ENCODE measurements at regions not wholly inside any gene's neighbourhood (a gene's known extent, or its start where the extent isn't known, plus 50 kb on each side); places are given as distances from the start of the nearest gene placed in this dataset.

DNA sequence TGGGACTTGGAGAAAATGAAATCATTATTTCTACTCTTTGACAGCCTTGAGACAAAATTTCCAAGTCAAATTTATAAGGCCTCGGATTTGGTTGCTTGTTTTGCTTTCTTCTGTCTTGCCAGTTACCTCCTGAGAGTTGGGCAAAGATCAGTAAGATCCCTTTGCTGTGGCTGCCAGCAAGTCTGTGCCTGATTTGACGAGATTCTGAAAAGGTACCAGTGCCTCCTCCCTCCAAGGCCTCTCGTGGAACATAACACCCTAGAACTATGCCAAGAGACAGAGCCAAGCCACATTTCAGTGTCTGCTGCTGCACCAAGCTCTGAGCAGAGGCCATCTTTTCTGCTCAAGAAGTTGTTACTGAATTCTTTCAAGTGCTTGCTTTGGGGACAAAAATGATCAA is 61.0 kb downstream of the GTPBP8 start:
- H3K4me3 ChIP-seq (ENCODE audit: low read depth, low read length): no peak overlapping the region
- H3K36me3 ChIP-seq: no peaks in the 10 kb centered on the region
- no peaks in the 10 kb centered on the region for H3K9me3 ChIP-seq (ENCODE audit: severe bottlenecking)
- H3K27me3 ChIP-seq (ENCODE audit: insufficient read depth, low read depth, severe bottlenecking): no peaks in the 10 kb centered on the region
- TF ChIP-seq, protein P1, sequence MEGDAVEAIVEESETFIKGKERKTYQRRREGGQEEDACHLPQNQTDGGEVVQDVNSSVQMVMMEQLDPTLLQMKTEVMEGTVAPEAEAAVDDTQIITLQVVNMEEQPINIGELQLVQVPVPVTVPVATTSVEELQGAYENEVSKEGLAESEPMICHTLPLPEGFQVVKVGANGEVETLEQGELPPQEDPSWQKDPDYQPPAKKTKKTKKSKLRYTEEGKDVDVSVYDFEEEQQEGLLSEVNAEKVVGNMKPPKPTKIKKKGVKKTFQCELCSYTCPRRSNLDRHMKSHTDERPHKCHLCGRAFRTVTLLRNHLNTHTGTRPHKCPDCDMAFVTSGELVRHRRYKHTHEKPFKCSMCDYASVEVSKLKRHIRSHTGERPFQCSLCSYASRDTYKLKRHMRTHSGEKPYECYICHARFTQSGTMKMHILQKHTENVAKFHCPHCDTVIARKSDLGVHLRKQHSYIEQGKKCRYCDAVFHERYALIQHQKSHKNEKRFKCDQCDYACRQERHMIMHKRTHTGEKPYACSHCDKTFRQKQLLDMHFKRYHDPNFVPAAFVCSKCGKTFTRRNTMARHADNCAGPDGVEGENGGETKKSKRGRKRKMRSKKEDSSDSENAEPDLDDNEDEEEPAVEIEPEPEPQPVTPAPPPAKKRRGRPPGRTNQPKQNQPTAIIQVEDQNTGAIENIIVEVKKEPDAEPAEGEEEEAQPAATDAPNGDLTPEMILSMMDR (IDR thresholded peaks at IDR 0.05; ENCODE audit: low read depth, low read length): no peak
- no peak for DNase-seq
- H3K27ac ChIP-seq: no peak overlapping the region

DNA sequence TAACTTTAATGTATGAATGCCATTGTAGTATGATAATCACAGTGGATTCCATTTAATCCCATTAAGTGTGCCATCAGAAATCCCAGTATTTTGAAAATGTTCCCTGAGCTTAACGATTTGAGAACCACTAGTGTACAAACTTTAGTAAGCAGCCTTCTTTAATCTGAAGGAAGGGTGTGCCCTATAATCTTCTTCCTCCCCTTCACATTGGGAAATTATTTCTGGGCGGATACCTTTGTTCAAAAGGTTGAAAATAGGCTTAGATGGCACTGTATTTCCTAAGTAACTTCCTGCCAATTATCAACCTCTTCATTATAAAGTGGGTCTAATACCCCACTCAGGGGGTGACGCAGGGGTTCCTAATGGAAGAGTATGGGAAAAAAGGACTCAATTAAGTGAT is 62.4 kb downstream of the GTPBP8 start:
- Histone ChIP-seq H3K27me3 (ENCODE audit: insufficient read depth, low read depth, severe bottlenecking) (no peaks in the 10 kb centered on the region), H3K36me3 (no peaks in the 10 kb centered on the region), H3K9me3 (ENCODE audit: severe bottlenecking) (no peaks in the 10 kb centered on the region), H3K4me3 (ENCODE audit: low read depth, low read length) (no peak overlapping the region), H3K27ac (no peak overlapping the region)
- DNase-seq: no peak
- TF ChIP-seq, protein P1 (IDR thresholded peaks at IDR 0.05; ENCODE audit: low read depth, low read length): no peak

DNA sequence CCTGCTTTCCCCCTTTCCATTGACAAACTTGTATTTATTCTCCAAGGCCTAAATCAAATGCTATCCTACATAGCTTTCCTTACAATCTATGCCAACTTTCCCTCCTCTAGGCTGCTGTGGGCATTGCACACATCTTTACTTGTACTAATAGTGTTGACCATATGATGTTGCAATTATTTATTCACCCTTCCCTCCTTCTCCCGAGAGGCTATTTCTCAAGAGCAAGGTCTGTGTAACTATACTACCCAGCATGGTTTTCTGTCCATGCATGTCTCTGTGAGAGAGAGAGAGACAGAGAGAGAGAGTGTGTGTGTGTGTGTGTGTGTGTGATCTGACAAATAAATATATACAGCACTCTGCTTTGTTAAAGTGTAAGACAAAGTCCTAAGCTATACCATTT is 63.8 kb downstream of the GTPBP8 start:
- DNase-seq: no peak
- no peaks in the 10 kb centered on the region for H3K36me3 ChIP-seq
- no peak overlapping the region for H3K27ac ChIP-seq
- H3K27me3 ChIP-seq (ENCODE audit: insufficient read depth, low read depth, severe bottlenecking): no peaks in the 10 kb centered on the region
- H3K9me3 ChIP-seq (ENCODE audit: severe bottlenecking): no peaks in the 10 kb centered on the region
- TF ChIP-seq, protein P1 (IDR thresholded peaks at IDR 0.05; ENCODE audit: low read depth, low read length): no peak
- no peak overlapping the region for H3K4me3 ChIP-seq (ENCODE audit: low read depth, low read length)

DNA sequence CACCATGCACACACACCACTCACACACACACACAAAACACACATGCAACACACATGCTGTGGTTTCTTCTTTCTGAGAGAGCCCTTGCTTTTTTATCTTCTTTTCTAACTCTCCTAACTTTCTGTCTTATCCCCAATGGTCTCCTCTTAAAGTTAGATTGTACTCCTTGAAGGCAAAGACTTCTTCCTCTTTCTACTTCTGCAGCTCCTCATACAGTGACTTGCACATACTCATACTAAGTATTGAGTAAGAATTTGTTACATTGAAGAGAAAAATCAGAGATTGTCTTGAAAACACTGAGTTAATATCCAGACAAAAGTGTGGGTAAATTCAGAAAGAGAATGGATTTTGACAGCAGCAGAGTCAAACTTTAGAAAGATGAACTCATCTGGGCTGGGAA is 64.4 kb downstream of the GTPBP8 start:
- Histone ChIP-seq H3K27me3 (ENCODE audit: insufficient read depth, low read depth, severe bottlenecking) (no peaks in the 10 kb centered on the region), H3K36me3 (no peaks in the 10 kb centered on the region), H3K9me3 (ENCODE audit: severe bottlenecking) (no peaks in the 10 kb centered on the region), H3K4me3 (ENCODE audit: low read depth, low read length) (no peak overlapping the region), H3K27ac (no peak overlapping the region)
- TF ChIP-seq, protein P1 (IDR thresholded peaks at IDR 0.05; ENCODE audit: low read depth, low read length): no peak
- no peak for DNase-seq

DNA sequence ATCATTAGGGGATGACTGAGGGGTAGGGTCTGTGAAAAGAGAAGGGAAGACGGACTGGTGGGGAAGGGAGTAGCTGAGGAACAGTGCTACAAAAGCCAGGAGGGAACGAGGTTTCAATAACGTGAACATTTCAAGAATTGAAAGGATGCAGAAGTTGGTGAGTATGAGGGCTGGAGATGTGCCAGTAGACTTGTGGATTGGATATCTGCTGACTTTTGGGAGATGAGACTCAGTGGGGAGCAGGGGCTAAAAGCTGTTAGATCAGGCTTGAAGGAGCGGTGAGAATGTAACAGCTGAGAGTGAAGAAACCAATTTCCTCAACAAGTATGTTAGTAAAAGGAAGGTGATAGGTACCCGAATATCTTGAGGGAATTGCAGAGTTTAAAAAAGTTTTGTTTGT is 65.2 kb downstream of the GTPBP8 start:
- H3K36me3 ChIP-seq: no peaks in the 10 kb centered on the region

DNA sequence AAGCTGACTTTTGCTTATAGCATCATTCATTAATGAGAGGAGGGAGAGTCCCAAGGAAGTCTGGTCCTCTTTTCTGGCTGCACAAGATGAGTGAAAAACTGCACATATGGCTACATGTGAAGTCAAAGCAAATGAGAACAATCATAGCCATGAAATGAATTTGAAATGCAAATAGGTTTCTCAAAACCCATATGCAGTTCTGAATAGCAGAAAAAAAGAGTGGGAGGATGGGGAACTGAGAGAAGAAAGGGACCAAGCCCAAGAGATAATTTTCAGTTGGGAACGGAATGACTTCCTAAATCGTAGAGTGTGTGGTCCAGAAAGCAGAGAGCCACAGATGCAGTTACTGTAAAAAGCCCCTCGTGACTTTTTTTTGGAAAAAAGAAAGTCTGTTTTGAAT is 66.3 kb downstream of the GTPBP8 start:
- Histone ChIP-seq H3K36me3 (no peaks in the 10 kb centered on the region), H3K9me3 (ENCODE audit: severe bottlenecking) (no peaks in the 10 kb centered on the region), H3K4me3 (ENCODE audit: low read depth, low read length) (no peak overlapping the region), H3K27ac (no peak overlapping the region), H3K27me3 (ENCODE audit: insufficient read depth, low read depth, severe bottlenecking) (no peaks in the 10 kb centered on the region)
- no peak for DNase-seq
- TF ChIP-seq, protein P1 (IDR thresholded peaks at IDR 0.05; ENCODE audit: low read depth, low read length): no peak

More for the DNA sequence above, 65.2 kb downstream of the GTPBP8 start:
- Histone ChIP-seq H3K27me3 (ENCODE audit: insufficient read depth, low read depth, severe bottlenecking) (no peaks in the 10 kb centered on the region), H3K9me3 (ENCODE audit: severe bottlenecking) (no peaks in the 10 kb centered on the region), H3K4me3 (ENCODE audit: low read depth, low read length) (no peak overlapping the region), H3K27ac (no peak overlapping the region)
- TF ChIP-seq, protein P1 (IDR thresholded peaks at IDR 0.05; ENCODE audit: low read depth, low read length): no peak
- DNase-seq: no peak
